ENCODE measurements at regions not wholly inside any gene's neighbourhood (a gene's known extent, or its start where the extent isn't known, plus 50 kb on each side); places are given as distances from the start of the nearest gene placed in this dataset.

DNA sequence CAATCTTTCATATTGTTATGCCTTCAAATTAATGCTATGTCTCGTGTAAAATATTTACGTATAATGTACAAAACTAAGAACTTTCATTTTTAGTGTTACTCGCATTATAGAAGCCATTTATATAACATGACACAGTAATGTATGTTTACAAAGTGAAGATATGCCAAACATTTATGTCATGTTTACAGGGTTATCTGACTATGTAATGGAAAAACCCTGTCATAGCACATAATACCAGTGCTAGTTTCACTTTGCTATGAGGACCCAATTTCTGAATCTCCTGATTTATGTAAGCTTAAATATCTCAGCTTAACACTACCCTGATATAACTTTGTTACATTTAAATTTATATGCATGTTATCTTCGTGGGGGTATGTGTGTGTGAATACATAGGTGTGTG, 233.1 kb downstream of the FAT4 start:
- H3K27ac ChIP-seq (ENCODE audit: low read depth in 2 of 2, low read length in 2 of 2), result no peak overlapping the region
- no peaks in the 10 kb centered on the region for H3K27me3 ChIP-seq (ENCODE audit: control insufficient read depth, insufficient read depth, low read length)
- FAIRE-seq, result no peak
- H3K9ac ChIP-seq (ENCODE audit: low read length in 3 of 3), result no peak overlapping the region
- no peak overlapping the region for H3K4me3 ChIP-seq (ENCODE audit: low read length in 3 of 3)
- no peak for DNase-seq
- H3K36me3 ChIP-seq (ENCODE audit: control insufficient read depth in 2 of 3, insufficient read depth in 3 of 3, low read length in 3 of 3), result no peaks in the 10 kb centered on the region
- no peaks in the 10 kb centered on the region for H3K9me3 ChIP-seq (ENCODE audit: control insufficient read depth in 2 of 3, insufficient read depth in 1 of 3, low read length in 3 of 3)
- intact Hi-C loops (cut with DNase I), result no loop called here
- H3K4me1 ChIP-seq (ENCODE audit: control insufficient read depth in 2 of 3, insufficient read depth in 2 of 3, low read depth in 1 of 3, low read length in 3 of 3), result no peaks in the 10 kb centered on the region
- TF ChIP-seq, protein P1, sequence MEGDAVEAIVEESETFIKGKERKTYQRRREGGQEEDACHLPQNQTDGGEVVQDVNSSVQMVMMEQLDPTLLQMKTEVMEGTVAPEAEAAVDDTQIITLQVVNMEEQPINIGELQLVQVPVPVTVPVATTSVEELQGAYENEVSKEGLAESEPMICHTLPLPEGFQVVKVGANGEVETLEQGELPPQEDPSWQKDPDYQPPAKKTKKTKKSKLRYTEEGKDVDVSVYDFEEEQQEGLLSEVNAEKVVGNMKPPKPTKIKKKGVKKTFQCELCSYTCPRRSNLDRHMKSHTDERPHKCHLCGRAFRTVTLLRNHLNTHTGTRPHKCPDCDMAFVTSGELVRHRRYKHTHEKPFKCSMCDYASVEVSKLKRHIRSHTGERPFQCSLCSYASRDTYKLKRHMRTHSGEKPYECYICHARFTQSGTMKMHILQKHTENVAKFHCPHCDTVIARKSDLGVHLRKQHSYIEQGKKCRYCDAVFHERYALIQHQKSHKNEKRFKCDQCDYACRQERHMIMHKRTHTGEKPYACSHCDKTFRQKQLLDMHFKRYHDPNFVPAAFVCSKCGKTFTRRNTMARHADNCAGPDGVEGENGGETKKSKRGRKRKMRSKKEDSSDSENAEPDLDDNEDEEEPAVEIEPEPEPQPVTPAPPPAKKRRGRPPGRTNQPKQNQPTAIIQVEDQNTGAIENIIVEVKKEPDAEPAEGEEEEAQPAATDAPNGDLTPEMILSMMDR (IDR thresholded peaks at IDR 0.05; ENCODE audit: borderline replicate concordance, extremely low read depth, insufficient read depth), result no peak

DNA sequence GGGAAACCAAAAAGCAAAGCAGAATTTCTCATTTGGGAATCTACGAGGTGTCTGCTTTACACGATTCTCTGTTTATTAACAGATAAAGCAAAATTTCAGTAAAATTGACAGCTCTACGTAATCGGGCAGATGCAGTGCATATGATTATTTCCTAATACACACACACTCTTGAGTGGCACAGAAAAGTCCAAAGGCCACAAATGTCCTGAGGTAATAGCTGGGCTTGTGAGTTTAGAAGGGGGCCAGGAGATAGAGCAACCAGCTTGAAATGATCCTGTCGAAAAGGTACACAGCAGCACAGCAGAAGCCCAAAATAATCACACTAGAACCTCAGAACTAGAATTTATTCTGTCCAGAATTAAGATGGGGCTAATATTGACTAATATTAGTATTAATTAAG, 236.0 kb downstream of the FAT4 start:
- H3K4me3 ChIP-seq (ENCODE audit: low read length in 3 of 3), result no peak overlapping the region
- intact Hi-C loops (cut with DNase I), result no loop called here
- no peak for FAIRE-seq

DNA sequence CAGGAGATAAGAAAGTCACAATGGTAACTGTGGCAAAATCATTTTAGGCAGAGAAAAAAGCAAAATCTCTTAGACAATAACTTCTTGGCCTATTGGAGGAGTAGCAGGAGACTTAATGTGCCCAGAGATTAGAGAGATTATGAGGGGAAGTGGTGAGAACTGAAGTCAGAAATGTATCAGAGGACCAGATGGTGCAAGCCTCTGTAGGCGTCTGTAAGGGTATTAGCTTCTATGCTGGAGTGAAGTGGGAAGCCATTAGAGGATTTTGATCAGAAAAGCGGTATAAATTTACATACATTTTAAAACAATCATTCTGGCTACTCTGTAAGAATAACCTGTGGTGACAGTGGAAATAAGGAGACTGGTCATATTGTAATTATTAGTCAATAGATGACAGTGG, 236.7 kb downstream of the FAT4 start:
- intact Hi-C loops (cut with DNase I), result no loop called here
- Histone ChIP-seq H3K27ac (ENCODE audit: low read depth in 2 of 2, low read length in 2 of 2) (no peak overlapping the region), H3K36me3 (ENCODE audit: control insufficient read depth in 2 of 3, insufficient read depth in 3 of 3, low read length in 3 of 3) (no peaks in the 10 kb centered on the region), H3K4me1 (ENCODE audit: control insufficient read depth in 2 of 3, insufficient read depth in 2 of 3, low read depth in 1 of 3, low read length in 3 of 3) (no peaks in the 10 kb centered on the region), H3K27me3 (ENCODE audit: control insufficient read depth, insufficient read depth, low read length) (no peaks in the 10 kb centered on the region), H3K9me3 (ENCODE audit: control insufficient read depth in 2 of 3, insufficient read depth in 1 of 3, low read length in 3 of 3) (no peaks in the 10 kb centered on the region), H3K4me3 (ENCODE audit: low read length in 3 of 3) (no peak overlapping the region), H3K9ac (ENCODE audit: low read length in 3 of 3) (no peak overlapping the region)
- TF ChIP-seq, protein P1 (IDR thresholded peaks at IDR 0.05; ENCODE audit: borderline replicate concordance, extremely low read depth, insufficient read depth), result no peak
- DNase-seq (no peak), FAIRE-seq (no peak)

More for the DNA sequence above, 236.0 kb downstream of the FAT4 start:
- H3K27me3 ChIP-seq (ENCODE audit: control insufficient read depth, insufficient read depth, low read length), result no peaks in the 10 kb centered on the region
- no peak overlapping the region for H3K27ac ChIP-seq (ENCODE audit: low read depth in 2 of 2, low read length in 2 of 2)
- no peaks in the 10 kb centered on the region for H3K36me3 ChIP-seq (ENCODE audit: control insufficient read depth in 2 of 3, insufficient read depth in 3 of 3, low read length in 3 of 3)
- H3K9me3 ChIP-seq (ENCODE audit: control insufficient read depth in 2 of 3, insufficient read depth in 1 of 3, low read length in 3 of 3), result no peaks in the 10 kb centered on the region
- TF ChIP-seq, protein P1 (IDR thresholded peaks at IDR 0.05; ENCODE audit: borderline replicate concordance, extremely low read depth, insufficient read depth), result no peak
- no peak for DNase-seq
- H3K4me1 ChIP-seq (ENCODE audit: control insufficient read depth in 2 of 3, insufficient read depth in 2 of 3, low read depth in 1 of 3, low read length in 3 of 3), result no peaks in the 10 kb centered on the region
- H3K9ac ChIP-seq (ENCODE audit: low read length in 3 of 3), result no peak overlapping the region

DNA sequence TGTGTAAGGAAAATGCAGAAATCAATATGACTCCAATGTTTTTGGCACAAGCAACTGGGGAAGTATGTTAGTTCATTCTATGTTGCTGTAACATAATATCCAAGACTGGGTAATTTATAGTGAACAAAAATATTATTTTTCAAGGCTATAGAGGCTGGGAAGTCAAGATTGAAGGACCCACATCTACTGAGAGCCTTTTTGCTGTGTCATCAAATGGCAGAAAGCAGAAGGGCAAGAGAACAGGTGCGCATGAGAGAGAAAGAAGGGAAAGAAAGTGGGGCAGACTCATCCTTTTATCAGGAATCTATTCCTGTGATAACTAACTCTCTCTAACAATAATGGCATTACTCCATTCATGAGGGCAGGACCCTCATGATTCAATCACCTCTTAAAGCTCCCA, 237.2 kb downstream of the FAT4 start:
- FAIRE-seq (no peak), DNase-seq (no peak)
- TF ChIP-seq, protein P1 (IDR thresholded peaks at IDR 0.05; ENCODE audit: borderline replicate concordance, extremely low read depth, insufficient read depth), result no peak
- H3K4me3 ChIP-seq (ENCODE audit: low read length in 3 of 3), result no peak overlapping the region
- intact Hi-C loops (cut with DNase I), result no loop called here
- H3K27ac ChIP-seq (ENCODE audit: low read depth in 2 of 2, low read length in 2 of 2), result no peak overlapping the region
- no peaks in the 10 kb centered on the region for H3K4me1 ChIP-seq (ENCODE audit: control insufficient read depth in 2 of 3, insufficient read depth in 2 of 3, low read depth in 1 of 3, low read length in 3 of 3)
- H3K9me3 ChIP-seq (ENCODE audit: control insufficient read depth in 2 of 3, insufficient read depth in 1 of 3, low read length in 3 of 3), result no peaks in the 10 kb centered on the region
- H3K27me3 ChIP-seq (ENCODE audit: control insufficient read depth, insufficient read depth, low read length), result no peaks in the 10 kb centered on the region
- no peak overlapping the region for H3K9ac ChIP-seq (ENCODE audit: low read length in 3 of 3)
- H3K36me3 ChIP-seq (ENCODE audit: control insufficient read depth in 2 of 3, insufficient read depth in 3 of 3, low read length in 3 of 3), result no peaks in the 10 kb centered on the region

All from kidney (tissue), 13 donors.